B cell (primary cell): ENCODE measurements at regions not wholly inside any gene's neighbourhood (a gene's known extent, or its start where the extent isn't known, plus 50 kb on each side); places are given as distances from the start of the nearest gene placed in this dataset.

Experiments used
- CTCF ChIP-seq: fragments of 200-600 bp; IDR thresholded peaks from one replicate; pipeline ENCODE4 v1.8.0; 2022; ENCODE audit warnings: antibody characterized with exemption, mild to moderate bottlenecking
- EZH2 ChIP-seq: IDR thresholded peaks from 2 replicates; pipeline ENCODE4 v1.6.1; 2012; ENCODE audit warnings: borderline replicate concordance, low read depth, mild to moderate bottlenecking, moderate library complexity, low read length; ENCODE audit not compliant: insufficient read depth, poor library complexity, severe bottlenecking

- TF ChIP-seq CTCF (no peak), EZH2 (no peak)
These were observed 342.7 kb downstream of the PMP22 start for GRCh38 chr17:14922411-14922810.
